WTC11 (cell line): ENCODE measurements at regions not wholly inside any gene's neighbourhood (a gene's known extent, or its start where the extent isn't known, plus 50 kb on each side); places are given as distances from the start of the nearest gene placed in this dataset.

Experiments used
- ATAC-seq: fragments of 200-7000 bp; cut with Tn5 transposase; 2 replicates; pipeline ENCODE4 v1.10.0; 2021; ENCODE audit warnings: mild to moderate bottlenecking, moderate library complexity
- CTCF ChIA-PET: fragments of 300-600 bp; sonication (Branson Sonifier 250); formaldehyde crosslinking; loops from one replicate; lab custom pipeline; 2021; ENCODE audit warnings: antibody characterized with exemption; lab: Charles Lee
- POLR2A ChIA-PET: fragments of 350-600 bp; sonication (Branson Sonifier 250); formaldehyde crosslinking; loops from one replicate; lab custom pipeline; 2021; ENCODE audit warnings: antibody characterized with exemption; lab: Charles Lee
- DNase-seq: peaks from one replicate; pipeline ENCODE4 v3.0.0; 2021; ENCODE audit warnings: low spot score
- H3K27ac Mint-ChIP-seq: 2 replicates; pipeline ENCODE4 v1.8.0; 2021; ENCODE audit warnings: mixed read lengths
- H3K27me3 Mint-ChIP-seq: 2 replicates; pipeline ENCODE4 v1.8.0; 2021; ENCODE audit warnings: low read depth, mild to moderate bottlenecking, moderate library complexity, mixed read lengths
- H3K36me3 Mint-ChIP-seq: 2 replicates; pipeline ENCODE4 v1.8.0; 2021; ENCODE audit warnings: mixed read lengths
- H3K4me1 Mint-ChIP-seq: 2 replicates; pipeline ENCODE4 v1.8.0; 2022; ENCODE audit warnings: mixed read lengths
- H3K4me3 Mint-ChIP-seq: 2 replicates; pipeline ENCODE4 v1.8.0; 2021; ENCODE audit warnings: mild to moderate bottlenecking, moderate library complexity, mixed read lengths
- H3K9me3 Mint-ChIP-seq: 2 replicates; pipeline ENCODE4 v1.8.0; 2021; ENCODE audit warnings: mixed read lengths
- ESRRA ChIP-seq: sonication (generic); formaldehyde crosslinking; IDR thresholded peaks from 2 replicates; pipeline ENCODE4 v1.8.1; 2022; ENCODE audit warnings: mild to moderate bottlenecking, missing genetic modification reagents, borderline replicate concordance
- ETV6 ChIP-seq: sonication (generic); formaldehyde crosslinking; IDR thresholded peaks from 2 replicates; pipeline ENCODE4 v1.8.1; 2022; ENCODE audit warnings: mild to moderate bottlenecking, missing genetic modification reagents
- GRHL2 ChIP-seq: fragments of 250-450 bp; sonication (Bioruptor Pico); IDR thresholded peaks from 2 replicates; pipeline ENCODE4 v1.8.0; 2022; ENCODE audit warnings: mild to moderate bottlenecking, moderate library complexity; ENCODE audit not compliant: insufficient replicate concordance, severe bottlenecking
- IRF2 ChIP-seq: sonication (generic); formaldehyde crosslinking; IDR thresholded peaks from 2 replicates; pipeline ENCODE4 v1.8.0; 2022; ENCODE audit warnings: low read depth, missing genetic modification reagents, borderline replicate concordance
- JUN ChIP-seq: sonication (generic); formaldehyde crosslinking; IDR thresholded peaks from 2 replicates; pipeline ENCODE4 v1.8.0; 2023; ENCODE audit warnings: mild to moderate bottlenecking, missing genetic modification reagents
- NR1H2 ChIP-seq: sonication (generic); formaldehyde crosslinking; IDR thresholded peaks from 2 replicates; pipeline ENCODE4 v1.9.0; 2021; ENCODE audit warnings: mild to moderate bottlenecking, moderate library complexity, missing genetic modification reagents
- TEAD4 ChIP-seq: sonication (generic); formaldehyde crosslinking; IDR thresholded peaks from 2 replicates; pipeline ENCODE4 v1.8.0; 2022; ENCODE audit warnings: mild to moderate bottlenecking, missing genetic modification reagents
- ZBTB21 ChIP-seq: sonication (generic); formaldehyde crosslinking; IDR thresholded peaks from 2 replicates; pipeline ENCODE4 v1.8.1; 2023; ENCODE audit warnings: mild to moderate bottlenecking, missing genetic modification reagents, borderline replicate concordance
- ZNF138 ChIP-seq: sonication (generic); formaldehyde crosslinking; conservative IDR thresholded peaks from 2 replicates; pipeline ENCODE4 v1.8.1; 2022; ENCODE audit warnings: mild to moderate bottlenecking, moderate library complexity, missing genetic modification reagents
- ZNF416 ChIP-seq: fragments of 250-450 bp; sonication (Bioruptor Pico); IDR thresholded peaks from 2 replicates; pipeline ENCODE4 v1.9.0; 2021; ENCODE audit warnings: mild to moderate bottlenecking, inconsistent platforms
- TF ChIP-seq, protein P1 (sequence below): sonication (generic); formaldehyde crosslinking; IDR thresholded peaks from 2 replicates; pipeline ENCODE4 v1.8.1; 2023; ENCODE audit warnings: mild to moderate bottlenecking, missing genetic modification reagents, borderline replicate concordance
- TF ChIP-seq, protein P2 (sequence below): sonication (generic); formaldehyde crosslinking; conservative IDR thresholded peaks from 2 replicates; pipeline ENCODE4 v1.8.1; 2022; ENCODE audit warnings: mild to moderate bottlenecking, missing genetic modification reagents
- TF ChIP-seq, protein P3 (sequence below): sonication (generic); formaldehyde crosslinking; IDR thresholded peaks from 2 replicates; pipeline ENCODE4 v1.8.0; 2023; ENCODE audit warnings: mild to moderate bottlenecking, missing genetic modification reagents
- TF ChIP-seq, protein P4 (sequence below): sonication (generic); formaldehyde crosslinking; IDR thresholded peaks from 2 replicates; pipeline ENCODE4 v1.8.0; 2023; ENCODE audit warnings: missing genetic modification reagents
- TF ChIP-seq, protein P5 (sequence below): sonication (generic); formaldehyde crosslinking; IDR thresholded peaks from 2 replicates; pipeline ENCODE4 v1.8.1; 2022; ENCODE audit warnings: mild to moderate bottlenecking, moderate library complexity, missing genetic modification reagents

DNA sequence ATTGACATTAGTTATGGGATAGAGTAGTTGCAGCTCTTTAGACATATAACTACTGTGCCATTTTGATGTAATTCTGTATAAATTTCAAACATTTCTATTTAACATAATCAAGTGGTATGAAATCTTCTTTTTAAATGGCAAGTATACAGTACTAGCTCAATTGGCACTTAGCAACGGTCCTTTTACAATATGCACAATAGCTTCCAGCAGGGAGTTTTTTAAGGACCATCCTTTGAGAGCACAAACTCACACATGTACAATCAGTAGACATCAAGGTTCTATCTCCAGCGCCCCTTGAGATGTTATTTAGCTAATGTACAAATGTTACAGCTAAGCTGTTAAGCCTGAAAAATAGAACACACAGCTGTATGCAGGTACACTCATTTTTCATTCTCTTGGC is 480.7 kb downstream of the TFEC start (continued):
- TF ChIP-seq, protein P1, sequence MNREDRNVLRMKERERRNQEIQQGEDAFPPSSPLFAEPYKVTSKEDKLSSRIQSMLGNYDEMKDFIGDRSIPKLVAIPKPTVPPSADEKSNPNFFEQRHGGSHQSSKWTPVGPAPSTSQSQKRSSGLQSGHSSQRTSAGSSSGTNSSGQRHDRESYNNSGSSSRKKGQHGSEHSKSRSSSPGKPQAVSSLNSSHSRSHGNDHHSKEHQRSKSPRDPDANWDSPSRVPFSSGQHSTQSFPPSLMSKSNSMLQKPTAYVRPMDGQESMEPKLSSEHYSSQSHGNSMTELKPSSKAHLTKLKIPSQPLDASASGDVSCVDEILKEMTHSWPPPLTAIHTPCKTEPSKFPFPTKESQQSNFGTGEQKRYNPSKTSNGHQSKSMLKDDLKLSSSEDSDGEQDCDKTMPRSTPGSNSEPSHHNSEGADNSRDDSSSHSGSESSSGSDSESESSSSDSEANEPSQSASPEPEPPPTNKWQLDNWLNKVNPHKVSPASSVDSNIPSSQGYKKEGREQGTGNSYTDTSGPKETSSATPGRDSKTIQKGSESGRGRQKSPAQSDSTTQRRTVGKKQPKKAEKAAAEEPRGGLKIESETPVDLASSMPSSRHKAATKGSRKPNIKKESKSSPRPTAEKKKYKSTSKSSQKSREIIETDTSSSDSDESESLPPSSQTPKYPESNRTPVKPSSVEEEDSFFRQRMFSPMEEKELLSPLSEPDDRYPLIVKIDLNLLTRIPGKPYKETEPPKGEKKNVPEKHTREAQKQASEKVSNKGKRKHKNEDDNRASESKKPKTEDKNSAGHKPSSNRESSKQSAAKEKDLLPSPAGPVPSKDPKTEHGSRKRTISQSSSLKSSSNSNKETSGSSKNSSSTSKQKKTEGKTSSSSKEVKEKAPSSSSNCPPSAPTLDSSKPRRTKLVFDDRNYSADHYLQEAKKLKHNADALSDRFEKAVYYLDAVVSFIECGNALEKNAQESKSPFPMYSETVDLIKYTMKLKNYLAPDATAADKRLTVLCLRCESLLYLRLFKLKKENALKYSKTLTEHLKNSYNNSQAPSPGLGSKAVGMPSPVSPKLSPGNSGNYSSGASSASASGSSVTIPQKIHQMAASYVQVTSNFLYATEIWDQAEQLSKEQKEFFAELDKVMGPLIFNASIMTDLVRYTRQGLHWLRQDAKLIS (CRISPR knock-in tag): no peak

DNA sequence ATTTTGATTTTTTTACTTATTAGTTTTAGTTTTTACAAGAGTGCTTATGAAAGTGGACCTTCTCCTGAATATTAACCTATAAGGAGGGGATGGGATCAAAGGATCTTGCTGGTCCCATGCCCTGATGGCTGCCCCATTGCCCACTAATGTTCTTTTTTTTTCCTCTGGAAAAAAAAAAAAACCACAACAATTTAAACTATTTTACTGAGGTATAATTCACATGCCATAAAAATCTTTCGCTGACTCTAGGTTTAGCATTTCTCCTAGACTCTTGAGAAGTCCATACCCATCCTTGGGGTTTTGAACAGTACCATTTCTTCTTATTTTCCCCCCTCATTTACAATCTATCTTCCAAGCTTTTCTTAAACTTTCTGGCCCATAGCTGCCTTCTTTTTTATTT is 481.8 kb downstream of the TFEC start:
- CTCF ChIA-PET: no interaction called here
- no peak for DNase-seq
- no peaks in the 10 kb centered on the region for H3K9me3 Mint-ChIP-seq
- H3K4me1 Mint-ChIP-seq: no peaks in the 10 kb centered on the region
- H3K36me3 Mint-ChIP-seq: no peaks in the 10 kb centered on the region
- TF ChIP-seq ETV6 (CRISPR knock-in tag): no peak
- TF ChIP-seq JUN (CRISPR knock-in tag): no peak
- no peak for TF ChIP-seq IRF2 (CRISPR knock-in tag)
- POLR2A ChIA-PET: no interaction called here
- no peak for ATAC-seq
- no peak overlapping the region for H3K4me3 Mint-ChIP-seq
- H3K27me3 Mint-ChIP-seq: no peaks in the 10 kb centered on the region
- H3K27ac Mint-ChIP-seq: no peak overlapping the region

DNA sequence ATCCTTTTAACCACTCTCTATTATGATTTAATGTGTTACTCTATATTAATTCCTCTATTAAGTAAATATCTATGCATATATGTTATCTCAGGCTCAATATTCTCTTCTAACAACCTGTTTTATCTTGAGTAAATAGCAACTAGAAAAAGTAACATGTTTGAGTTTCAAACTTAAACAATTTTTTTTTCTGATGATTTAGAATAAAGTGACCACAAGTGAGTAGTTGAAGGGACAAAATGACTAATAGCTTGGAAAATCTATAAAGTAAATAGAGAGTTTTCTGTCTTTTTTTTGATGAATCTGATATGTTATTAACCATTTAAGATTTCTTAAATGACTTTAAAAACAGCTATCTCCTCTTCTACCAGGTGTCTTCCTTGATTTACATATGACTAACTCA is 483.8 kb downstream of the TFEC start:
- TF ChIP-seq ESRRA (no peak), NR1H2 (CRISPR knock-in tag) (no peak), TEAD4 (no peak), GRHL2 (no peak), ZBTB21 (CRISPR knock-in tag) (no peak), ZNF416 (CRISPR knock-in tag) (no peak), ZNF138 (CRISPR knock-in tag) (no peak)
- TF ChIP-seq, protein P2, sequence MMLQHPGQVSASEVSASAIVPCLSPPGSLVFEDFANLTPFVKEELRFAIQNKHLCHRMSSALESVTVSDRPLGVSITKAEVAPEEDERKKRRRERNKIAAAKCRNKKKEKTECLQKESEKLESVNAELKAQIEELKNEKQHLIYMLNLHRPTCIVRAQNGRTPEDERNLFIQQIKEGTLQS (CRISPR knock-in tag): no peak
- TF ChIP-seq, protein P3, sequence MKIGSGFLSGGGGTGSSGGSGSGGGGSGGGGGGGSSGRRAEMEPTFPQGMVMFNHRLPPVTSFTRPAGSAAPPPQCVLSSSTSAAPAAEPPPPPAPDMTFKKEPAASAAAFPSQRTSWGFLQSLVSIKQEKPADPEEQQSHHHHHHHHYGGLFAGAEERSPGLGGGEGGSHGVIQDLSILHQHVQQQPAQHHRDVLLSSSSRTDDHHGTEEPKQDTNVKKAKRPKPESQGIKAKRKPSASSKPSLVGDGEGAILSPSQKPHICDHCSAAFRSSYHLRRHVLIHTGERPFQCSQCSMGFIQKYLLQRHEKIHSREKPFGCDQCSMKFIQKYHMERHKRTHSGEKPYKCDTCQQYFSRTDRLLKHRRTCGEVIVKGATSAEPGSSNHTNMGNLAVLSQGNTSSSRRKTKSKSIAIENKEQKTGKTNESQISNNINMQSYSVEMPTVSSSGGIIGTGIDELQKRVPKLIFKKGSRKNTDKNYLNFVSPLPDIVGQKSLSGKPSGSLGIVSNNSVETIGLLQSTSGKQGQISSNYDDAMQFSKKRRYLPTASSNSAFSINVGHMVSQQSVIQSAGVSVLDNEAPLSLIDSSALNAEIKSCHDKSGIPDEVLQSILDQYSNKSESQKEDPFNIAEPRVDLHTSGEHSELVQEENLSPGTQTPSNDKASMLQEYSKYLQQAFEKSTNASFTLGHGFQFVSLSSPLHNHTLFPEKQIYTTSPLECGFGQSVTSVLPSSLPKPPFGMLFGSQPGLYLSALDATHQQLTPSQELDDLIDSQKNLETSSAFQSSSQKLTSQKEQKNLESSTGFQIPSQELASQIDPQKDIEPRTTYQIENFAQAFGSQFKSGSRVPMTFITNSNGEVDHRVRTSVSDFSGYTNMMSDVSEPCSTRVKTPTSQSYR (CRISPR knock-in tag): no peak
- TF ChIP-seq, protein P4, sequence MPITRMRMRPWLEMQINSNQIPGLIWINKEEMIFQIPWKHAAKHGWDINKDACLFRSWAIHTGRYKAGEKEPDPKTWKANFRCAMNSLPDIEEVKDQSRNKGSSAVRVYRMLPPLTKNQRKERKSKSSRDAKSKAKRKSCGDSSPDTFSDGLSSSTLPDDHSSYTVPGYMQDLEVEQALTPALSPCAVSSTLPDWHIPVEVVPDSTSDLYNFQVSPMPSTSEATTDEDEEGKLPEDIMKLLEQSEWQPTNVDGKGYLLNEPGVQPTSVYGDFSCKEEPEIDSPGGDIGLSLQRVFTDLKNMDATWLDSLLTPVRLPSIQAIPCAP: no peak
- TF ChIP-seq, protein P5, sequence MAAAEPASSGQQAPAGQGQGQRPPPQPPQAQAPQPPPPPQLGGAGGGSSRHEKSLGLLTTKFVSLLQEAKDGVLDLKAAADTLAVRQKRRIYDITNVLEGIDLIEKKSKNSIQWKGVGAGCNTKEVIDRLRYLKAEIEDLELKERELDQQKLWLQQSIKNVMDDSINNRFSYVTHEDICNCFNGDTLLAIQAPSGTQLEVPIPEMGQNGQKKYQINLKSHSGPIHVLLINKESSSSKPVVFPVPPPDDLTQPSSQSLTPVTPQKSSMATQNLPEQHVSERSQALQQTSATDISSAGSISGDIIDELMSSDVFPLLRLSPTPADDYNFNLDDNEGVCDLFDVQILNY: no peak
- no peaks in the 10 kb centered on the region for H3K27me3 Mint-ChIP-seq
- H3K4me1 Mint-ChIP-seq: no peaks in the 10 kb centered on the region
- H3K36me3 Mint-ChIP-seq: no peaks in the 10 kb centered on the region
- no peaks in the 10 kb centered on the region for H3K9me3 Mint-ChIP-seq
- ATAC-seq (no peak), DNase-seq (no peak)
- ChIA-PET POLR2A (no interaction called here), CTCF (no interaction called here)
- no peak overlapping the region for H3K27ac Mint-ChIP-seq
- H3K4me3 Mint-ChIP-seq: no peak overlapping the region
